Liver (tissue), 8 donors: ENCODE measurements at regions not wholly inside any gene's neighbourhood (a gene's known extent, or its start where the extent isn't known, plus 50 kb on each side); places are given as distances from the start of the nearest gene placed in this dataset.

Experiments used
- DNase-seq: peaks from one replicate; pipeline ENCODE4 v3.0.0-alpha.2; 2017; ENCODE audit warnings: low spot score
- H3K27ac ChIP-seq, 2 donors: one replicate each; pipeline ENCODE4 v1.7.0; 2013; ENCODE audit warnings: inconsistent platforms in 2 of 2, low read length in 2 of 2, control low read depth in 1 of 2, low read depth in 1 of 2, mild to moderate bottlenecking in 1 of 2
- H3K27me3 ChIP-seq, 4 donors: one replicate each; pipeline versions ENCODE4 v1.6.1 to v1.7.0; 2013; ENCODE audit warnings: low read length in 3 of 4, inconsistent platforms in 1 of 4, mild to moderate bottlenecking in 1 of 4, moderate library complexity in 1 of 4; ENCODE audit not compliant: control insufficient read depth in 4 of 4, insufficient read depth in 4 of 4
- H3K36me3 ChIP-seq, 4 donors: one replicate each; pipeline versions ENCODE4 v1.6.1 to v1.7.0; 2013; ENCODE audit warnings: low read length in 3 of 4, mild to moderate bottlenecking in 3 of 4, low read depth in 1 of 4, moderate library complexity in 1 of 4; ENCODE audit not compliant: control insufficient read depth in 4 of 4, insufficient read depth in 3 of 4
- H3K4me1 ChIP-seq, 4 donors: one replicate each; pipeline versions ENCODE4 v1.6.1 to v1.7.0; 2013; ENCODE audit warnings: low read length in 3 of 4, mild to moderate bottlenecking in 3 of 4, moderate library complexity in 1 of 4; ENCODE audit not compliant: control insufficient read depth in 4 of 4, insufficient read depth in 4 of 4
- H3K4me3 ChIP-seq, 3 donors: one replicate each; pipeline versions ENCODE4 v1.6.1 to v1.7.0; 2013; ENCODE audit warnings: low read length in 3 of 3, control low read depth in 1 of 3, low read depth in 1 of 3, mild to moderate bottlenecking in 1 of 3
- H3K9ac ChIP-seq, 2 donors: one replicate each; pipeline ENCODE4 v1.7.0; 2013; ENCODE audit warnings: low read length in 2 of 2, mild to moderate bottlenecking in 2 of 2, moderate library complexity in 2 of 2, control low read depth in 1 of 2, low read depth in 1 of 2
- H3K9me3 ChIP-seq, 4 donors: one replicate each; pipeline versions ENCODE4 v1.6.1 to v1.7.0; 2013; ENCODE audit warnings: low read length in 3 of 4; ENCODE audit not compliant: control insufficient read depth in 4 of 4
- CTCF ChIP-seq: fragments of 150-350 bp; IDR thresholded peaks from 2 replicates; pipeline ENCODE4 v1.5.1; 2017; ENCODE audit warnings: improper control_type of control experiment, low read depth, low read length; ENCODE audit not compliant: missing input control
- EGR1 ChIP-seq, 2 donors: IDR thresholded peaks; 2 replicates each; pipeline ENCODE4 v1.6.1; 2016 to 2018; ENCODE audit warnings: antibody characterized with exemption in 2 of 2, low read depth in 2 of 2
- FOXA1 ChIP-seq: IDR thresholded peaks from 2 replicates; pipeline ENCODE4 v1.6.1; 2016; ENCODE audit warnings: antibody characterized with exemption
- GABPA ChIP-seq, 2 donors: IDR thresholded peaks in 1 of 2; conservative IDR thresholded peaks in 1 of 2; 2 replicates each; pipeline ENCODE4 v1.6.1; 2016; ENCODE audit warnings: antibody characterized with exemption in 2 of 2, mild to moderate bottlenecking in 1 of 2, moderate library complexity in 1 of 2
- HNF4A ChIP-seq, 2 donors: conservative IDR thresholded peaks; 2 replicates each; pipeline ENCODE4 v1.6.1; 2016; ENCODE audit warnings: antibody characterized with exemption in 2 of 2, mild to moderate bottlenecking in 2 of 2
- JUND ChIP-seq, 2 donors: IDR thresholded peaks; 2 replicates each; pipeline ENCODE4 v1.6.1; 2016; ENCODE audit warnings: antibody characterized with exemption in 2 of 2
- MAX ChIP-seq: IDR thresholded peaks from 2 replicates; pipeline ENCODE4 v1.6.1; 2016; ENCODE audit warnings: antibody characterized with exemption
- RAD21 ChIP-seq, 2 donors: IDR thresholded peaks; 2 replicates each; pipeline ENCODE4 v1.6.1; 2016; ENCODE audit warnings: antibody characterized with exemption in 2 of 2, mild to moderate bottlenecking in 2 of 2
- REST ChIP-seq: IDR thresholded peaks from 2 replicates; pipeline ENCODE4 v1.6.1; 2016; ENCODE audit warnings: antibody characterized with exemption, mild to moderate bottlenecking
- SP1 ChIP-seq: IDR thresholded peaks from 2 replicates; pipeline ENCODE4 v1.6.1; 2018; ENCODE audit warnings: antibody characterized with exemption, mild to moderate bottlenecking
- YY1 ChIP-seq: IDR thresholded peaks from 2 replicates; pipeline ENCODE4 v1.6.1; 2016; ENCODE audit warnings: antibody characterized with exemption, mild to moderate bottlenecking
- ZBTB33 ChIP-seq: IDR thresholded peaks from 2 replicates; pipeline ENCODE4 v1.6.1; 2016; ENCODE audit warnings: antibody characterized with exemption
- WGBS: extraction: QIAGEN DNeasy Blood & Tissue Kit; methylation state at CpG from one replicate; pipeline ENCODE4 v1.1.7; 2013; 5-methylcytosine and 5-hydroxymethylcytosine counted together
- donor health status: healthy.
- donor health status: healthy.
- donor health status: healthy.
- donor health status: healthy.
- donor health status: healthy.

GRCh38 chr9:22863106-22863505 is 416.5 kb downstream of the DMRTA1 start:
- Histone ChIP-seq H3K4me1 (no peaks in the 10 kb centered on the region), H3K9me3 (peaks cover 0 to 4% (median 0%) of the 10 kb centered on the region in 4 donors), H3K9ac (no peak overlapping the region), H3K4me3 (no peak overlapping the region), H3K36me3 (peaks cover 0 to 2% (median 0%) of the 10 kb centered on the region in 4 donors), H3K27ac (no peak overlapping the region), H3K27me3 (no peaks in the 10 kb centered on the region)
- no peak for DNase-seq
- WGBS, result 92% methylated on average over 25 of the region's 25 CpGs
- TF ChIP-seq MAX (no peak), JUND (IDR thresholded peaks at IDR 0.05) (no peak), EGR1 (IDR thresholded peaks at IDR 0.05; ENCODE audit: low read depth in 2 of 2) (no peak), GABPA (IDR thresholded peaks at IDR 0.05 in 1 of 2, conservative IDR thresholded peaks at IDR 0.05 in 1 of 2) (no peak), ZBTB33 (no peak), REST (no peak)

GRCh38 chr9:22863736-22864135 is 417.1 kb downstream of the DMRTA1 start:
- no peak overlapping the region for H3K4me3 ChIP-seq
- 95% methylated on average over 1 of the region's 1 CpG for WGBS
- DNase-seq, result no peak
- H3K27ac ChIP-seq, result no peak overlapping the region
- H3K9ac ChIP-seq, result no peak overlapping the region
- peaks cover 0 to 2% (median 0%) of the 10 kb centered on the region in 4 donors for H3K36me3 ChIP-seq
- no peaks in the 10 kb centered on the region for H3K4me1 ChIP-seq
- no peaks in the 10 kb centered on the region for H3K27me3 ChIP-seq
- no peak for TF ChIP-seq GABPA (IDR thresholded peaks at IDR 0.05 in 1 of 2, conservative IDR thresholded peaks at IDR 0.05 in 1 of 2)
- no peak for TF ChIP-seq RAD21 (IDR thresholded peaks at IDR 0.05)
- TF ChIP-seq FOXA1, result no peak
- TF ChIP-seq CTCF, result no peak
- TF ChIP-seq SP1, result no peak
- TF ChIP-seq JUND (IDR thresholded peaks at IDR 0.05), result no peak
- no peak for TF ChIP-seq YY1
- no peak for TF ChIP-seq HNF4A (conservative IDR thresholded peaks at IDR 0.05)
- TF ChIP-seq REST, result no peak
- peaks cover 0 to 4% (median 0%) of the 10 kb centered on the region in 4 donors for H3K9me3 ChIP-seq
